Thoracic aorta (tissue), 2 donors: ENCODE measurements at regions not wholly inside any gene's neighbourhood (a gene's known extent, or its start where the extent isn't known, plus 50 kb on each side); places are given as distances from the start of the nearest gene placed in this dataset.
"Not testable (repeated sequence)": the region's sequence is repeated elsewhere in the genome, so short reads cannot be mapped to it uniquely, and the experiment has no call there.

Source experiments
- ATAC-seq: fragments of 150-250 bp; one replicate; pipeline ENCODE4 v1.8.0; 2017; ENCODE audit warnings: low read depth; ENCODE audit not compliant: insufficient number of reproducible peaks, low FRiP score
- DNase-seq: peaks from one replicate; pipeline ENCODE4 v3.0.0-alpha.2; 2020; ENCODE audit warnings: low spot score
- H3K27ac ChIP-seq, 2 donors: fragments of 200-600 bp; sonication (generic); 1 replicate in 1 of 2; 2 replicates in 1 of 2; pipeline ENCODE4 v1.5.1; 2016; ENCODE audit warnings: mild to moderate bottlenecking in 2 of 2, moderate library complexity in 2 of 2
- H3K27me3 ChIP-seq: fragments of 200-600 bp; sonication (generic); replicated peaks from 2 replicates; pipeline ENCODE4 v1.6.0; 2016; ENCODE audit warnings: mild to moderate bottlenecking; ENCODE audit not compliant: insufficient read depth
- H3K36me3 ChIP-seq: fragments of 200-600 bp; sonication (generic); one replicate; pipeline ENCODE4 v1.5.1; 2016
- H3K4me1 ChIP-seq, 2 donors: fragments of 200-600 bp; sonication (generic); 1 replicate in 1 of 2; 2 replicates in 1 of 2; pipeline versions ENCODE4 v1.5.1 to v1.6.0; 2016; ENCODE audit warnings: low read depth in 2 of 2, mild to moderate bottlenecking in 1 of 2; ENCODE audit not compliant: control insufficient read depth in 1 of 2
- H3K4me3 ChIP-seq: fragments of 200-600 bp; sonication (generic); 2 replicates; pipeline ENCODE4 v1.5.1; 2016; ENCODE audit warnings: mild to moderate bottlenecking
- H3K9me3 ChIP-seq: fragments of 200-600 bp; sonication (generic); 2 replicates; pipeline ENCODE4 v1.5.1; 2016
- CTCF ChIP-seq: fragments of 200-600 bp; sonication (generic); IDR thresholded peaks from one replicate; pipeline ENCODE4 v1.5.1; 2019; ENCODE audit warnings: antibody characterized with exemption

GRCh38 chrX:130498653-130499274 is 97.0 kb downstream of the RBMX2 start:
- DNase-seq (no peak), ATAC-seq (no peak)
- no peaks in the 10 kb centered on the region for H3K4me1 ChIP-seq
- H3K36me3 ChIP-seq = no peaks in the 10 kb centered on the region
- TF ChIP-seq CTCF = no peak
- H3K27ac ChIP-seq = no peak overlapping the region
- no peaks in the 10 kb centered on the region for H3K9me3 ChIP-seq
- no peak overlapping the region for H3K4me3 ChIP-seq
- no peaks in the 10 kb centered on the region for H3K27me3 ChIP-seq

- ATAC-seq (no peak), DNase-seq (no peak)
Observed at GRCh38 chrX:130502016-130502570, 100.3 kb downstream of the RBMX2 start.

GRCh38 chrX:130504019-130504418 is 102.2 kb downstream of the RBMX2 start:
- ATAC-seq = no peak
- DNase-seq = no peak
- no peaks in the 10 kb centered on the region for H3K4me1 ChIP-seq
- H3K4me3 ChIP-seq = no peak overlapping the region
- H3K27ac ChIP-seq = no peak overlapping the region
- TF ChIP-seq CTCF = no peak
- no peaks in the 10 kb centered on the region for H3K27me3 ChIP-seq
- H3K36me3 ChIP-seq = no peaks in the 10 kb centered on the region
- H3K9me3 ChIP-seq = no peaks in the 10 kb centered on the region

More at GRCh38 chrX:130502016-130502570, 100.3 kb downstream of the RBMX2 start:
- no peak for TF ChIP-seq CTCF
- Histone ChIP-seq H3K36me3 (no peaks in the 10 kb centered on the region), H3K27ac (no peak overlapping the region), H3K4me3 (no peak overlapping the region), H3K4me1 (no peaks in the 10 kb centered on the region), H3K27me3 (no peaks in the 10 kb centered on the region), H3K9me3 (no peaks in the 10 kb centered on the region)

- Histone ChIP-seq H3K27ac (no peak overlapping the region), H3K9me3 (no peaks in the 10 kb centered on the region), H3K36me3 (no peaks in the 10 kb centered on the region), H3K4me3 (no peak overlapping the region), H3K4me1 (no peaks in the 10 kb centered on the region), H3K27me3 (no peaks in the 10 kb centered on the region)
- DNase-seq = no peak
- no peak for TF ChIP-seq CTCF
- no peak for ATAC-seq
Observed at GRCh38 chrX:130507015-130507414, 105.2 kb downstream of the RBMX2 start.

GRCh38 chrX:130512534-130512933 is 110.7 kb downstream of the RBMX2 start:
- ATAC-seq, H3K4me3 ChIP-seq, H3K27ac ChIP-seq, H3K36me3 ChIP-seq, DNase-seq, H3K27me3 ChIP-seq, H3K9me3 ChIP-seq, H3K4me1 ChIP-seq: not testable (repeated sequence)

- TF ChIP-seq CTCF = no peak
- ATAC-seq = no peak
- no peaks in the 10 kb centered on the region for H3K27me3 ChIP-seq
Observed at GRCh38 chrX:130516123-130516522, 114.3 kb downstream of the RBMX2 start.

More at GRCh38 chrX:130516123-130516522, 114.3 kb downstream of the RBMX2 start:
- no peaks in the 10 kb centered on the region for H3K4me1 ChIP-seq
- no peaks in the 10 kb centered on the region for H3K9me3 ChIP-seq
- no peaks in the 10 kb centered on the region for H3K36me3 ChIP-seq
- no peak overlapping the region for H3K4me3 ChIP-seq
- no peak for DNase-seq
- H3K27ac ChIP-seq = no peak overlapping the region
